ENCODE measurements at regions not wholly inside any gene's neighbourhood (a gene's known extent, or its start where the extent isn't known, plus 50 kb on each side); places are given as distances from the start of the nearest gene placed in this dataset.

DNA sequence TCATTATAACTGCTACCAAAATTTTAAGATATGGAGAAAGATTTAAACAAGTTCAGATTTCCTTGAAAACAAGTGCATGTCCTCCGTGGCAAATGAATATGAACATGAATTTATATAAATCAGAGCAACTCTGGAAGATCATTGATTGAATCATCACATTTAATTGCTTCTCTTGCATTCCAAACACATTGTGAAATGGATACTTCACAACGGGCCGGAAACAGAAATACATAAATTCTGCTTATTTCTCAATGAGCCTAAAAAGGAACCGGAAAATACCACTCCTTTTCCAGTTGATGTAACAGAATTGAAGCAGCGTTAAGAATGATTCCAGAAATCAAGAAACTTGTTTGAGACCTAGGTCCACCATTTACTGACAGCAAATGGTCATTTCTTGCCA lies 134.6 kb upstream of the BTN3A2 start (continued):
- TF ChIP-seq, protein P1, sequence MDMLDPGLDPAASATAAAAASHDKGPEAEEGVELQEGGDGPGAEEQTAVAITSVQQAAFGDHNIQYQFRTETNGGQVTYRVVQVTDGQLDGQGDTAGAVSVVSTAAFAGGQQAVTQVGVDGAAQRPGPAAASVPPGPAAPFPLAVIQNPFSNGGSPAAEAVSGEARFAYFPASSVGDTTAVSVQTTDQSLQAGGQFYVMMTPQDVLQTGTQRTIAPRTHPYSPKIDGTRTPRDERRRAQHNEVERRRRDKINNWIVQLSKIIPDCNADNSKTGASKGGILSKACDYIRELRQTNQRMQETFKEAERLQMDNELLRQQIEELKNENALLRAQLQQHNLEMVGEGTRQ (IDR thresholded peaks at IDR 0.05; ENCODE audit: borderline replicate concordance, low read depth, low read length), result no peak
- TF ChIP-seq MXI1 (IDR thresholded peaks at IDR 0.05; ENCODE audit: low read depth, low read length) (no peak), POLR2AphosphoS5 (IDR thresholded peaks at IDR 0.05; ENCODE audit: low read depth, low read length) (no peak), EP300 (IDR thresholded peaks at IDR 0.05; ENCODE audit: borderline replicate concordance in 1 of 2, low read depth in 1 of 2, low read length in 1 of 2) (no peak)
- TF ChIP-seq, protein P2, sequence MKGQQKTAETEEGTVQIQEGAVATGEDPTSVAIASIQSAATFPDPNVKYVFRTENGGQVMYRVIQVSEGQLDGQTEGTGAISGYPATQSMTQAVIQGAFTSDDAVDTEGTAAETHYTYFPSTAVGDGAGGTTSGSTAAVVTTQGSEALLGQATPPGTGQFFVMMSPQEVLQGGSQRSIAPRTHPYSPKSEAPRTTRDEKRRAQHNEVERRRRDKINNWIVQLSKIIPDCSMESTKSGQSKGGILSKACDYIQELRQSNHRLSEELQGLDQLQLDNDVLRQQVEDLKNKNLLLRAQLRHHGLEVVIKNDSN (IDR thresholded peaks at IDR 0.05; ENCODE audit: borderline replicate concordance, low read depth), result no peak

DNA sequence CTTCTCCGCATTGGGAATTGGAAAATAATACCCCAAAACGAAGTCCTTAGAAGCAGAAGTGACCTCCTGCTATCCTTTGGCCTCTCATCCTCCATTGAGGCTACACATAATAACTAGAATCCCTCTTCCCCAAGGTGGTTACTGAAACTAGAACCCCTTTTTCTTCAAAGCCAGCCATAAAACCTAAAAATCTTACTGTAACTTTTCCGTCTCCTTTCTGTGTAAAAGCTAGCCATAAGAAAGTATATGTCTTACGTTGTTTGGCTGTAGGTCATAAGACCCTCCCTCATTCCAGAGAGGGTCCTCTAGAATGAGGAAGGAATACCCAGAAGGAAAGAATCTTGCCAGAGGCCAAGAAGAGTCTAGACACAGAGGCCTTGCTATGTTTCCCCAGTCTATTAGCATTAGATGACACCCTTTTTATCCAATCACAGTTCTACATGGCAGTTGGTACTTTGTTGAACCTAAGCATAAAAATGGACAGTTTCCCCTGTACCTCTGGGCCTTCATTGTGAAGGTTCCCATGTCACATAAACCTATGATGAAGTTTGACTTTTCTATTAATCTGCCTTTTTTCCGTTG lies 133.9 kb upstream of the BTN3A2 start:
- Histone ChIP-seq H3K36me3 (replicated peaks in 1 of 2; ENCODE audit: control insufficient read depth in 1 of 2, insufficient read depth in 2 of 2, low read length in 1 of 2) (no peaks in the 10 kb centered on the region), H3K4me3 (ENCODE audit: low read depth in 2 of 2, low read length in 1 of 2) (no peak overlapping the region), H2AFZ (ENCODE audit: low read depth) (no peak overlapping the region), H4K20me1 (ENCODE audit: insufficient read depth) (no peaks in the 10 kb centered on the region), H3K9me3 (no peaks in the 10 kb centered on the region), H3F3A (replicated peaks; ENCODE audit: insufficient read depth) (peaks cover 49% of the 10 kb centered on the region), H3K27me3 (ENCODE audit: insufficient read depth) (no peaks in the 10 kb centered on the region), H3K79me2 (ENCODE audit: insufficient read depth) (no peaks in the 10 kb centered on the region), H3K4me1 (ENCODE audit: control insufficient read depth in 1 of 2, insufficient read depth in 2 of 2, low read depth in 1 of 2, low read length in 1 of 2) (peaks cover 5 to 7% of the 10 kb centered on the region in 2 experiments; a peak in 3 of 4 replicates), H3K4me2 (no peak overlapping the region), H3K9me2 (no peaks in the 10 kb centered on the region), H3K9ac (no peak overlapping the region), H3K27ac (ENCODE audit: low read depth in 2 of 2, low read length in 1 of 2) (no peak overlapping the region)
- CTCF ChIA-PET, result no interaction called here
- DNase-seq, result no peak
- POLR2A ChIA-PET, result interaction anchor here (0.6 to 1.3 kb wide), 2 partner anchors 14 to 139 kb away, joined by 3 to 6 read pairs; a partner anchor contains a TSS
- 97% methylated on average over 5 of the region's 5 CpGs for WGBS (ENCODE audit: low lambda C conversion rate)
- TF ChIP-seq RFX5 (IDR thresholded peaks at IDR 0.05; ENCODE audit: low read length) (no peak), TCF12 (IDR thresholded peaks at IDR 0.05) (no peak), YY1 (IDR thresholded peaks at IDR 0.05; ENCODE audit: low read depth) (no peak), CTCF (IDR thresholded peaks at IDR 0.05) (no peak), POLR2AphosphoS5 (IDR thresholded peaks at IDR 0.05; ENCODE audit: low read depth, low read length) (no peak), MAX (IDR thresholded peaks at IDR 0.05; ENCODE audit: low read depth) (no peak), GABPA (IDR thresholded peaks at IDR 0.05; ENCODE audit: low read depth) (no peak), NRF1 (IDR thresholded peaks at IDR 0.05; ENCODE audit: low read depth, low read length) (no peak), GATA2 (CRISPR knock-in tag; IDR thresholded peaks at IDR 0.05) (no peak), EZH2phosphoT487 (IDR thresholded peaks at IDR 0.05; ENCODE audit: borderline replicate concordance, low read depth) (no peak), NFIC (IDR thresholded peaks at IDR 0.05; ENCODE audit: borderline replicate concordance) (no peak), IRF3 (IDR thresholded peaks at IDR 0.05; ENCODE audit: low read depth, low read length) (no peak), MXI1 (IDR thresholded peaks at IDR 0.05; ENCODE audit: low read depth, low read length) (no peak), TAF1 (IDR thresholded peaks at IDR 0.05; ENCODE audit: borderline replicate concordance, low read depth, low read length) (no peak), MEF2A (IDR thresholded peaks at IDR 0.05; ENCODE audit: borderline replicate concordance, low read depth) (no peak), FOXJ3 (CRISPR knock-in tag; IDR thresholded peaks at IDR 0.05) (no peak), FOSL2 (IDR thresholded peaks at IDR 0.05; ENCODE audit: borderline replicate concordance, low read depth) (no peak)
- TF ChIP-seq, protein P3, sequence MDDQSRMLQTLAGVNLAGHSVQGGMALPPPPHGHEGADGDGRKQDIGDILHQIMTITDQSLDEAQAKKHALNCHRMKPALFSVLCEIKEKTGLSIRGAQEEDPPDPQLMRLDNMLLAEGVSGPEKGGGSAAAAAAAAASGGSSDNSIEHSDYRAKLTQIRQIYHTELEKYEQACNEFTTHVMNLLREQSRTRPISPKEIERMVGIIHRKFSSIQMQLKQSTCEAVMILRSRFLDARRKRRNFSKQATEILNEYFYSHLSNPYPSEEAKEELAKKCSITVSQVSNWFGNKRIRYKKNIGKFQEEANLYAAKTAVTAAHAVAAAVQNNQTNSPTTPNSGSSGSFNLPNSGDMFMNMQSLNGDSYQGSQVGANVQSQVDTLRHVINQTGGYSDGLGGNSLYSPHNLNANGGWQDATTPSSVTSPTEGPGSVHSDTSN (IDR thresholded peaks at IDR 0.05), result no peak
- TF ChIP-seq, protein P1 (IDR thresholded peaks at IDR 0.05; ENCODE audit: borderline replicate concordance, low read depth, low read length), result no peak

Data from SK-N-SH (cell line).